GM23248 (cell line): ENCODE measurements at regions not wholly inside any gene's neighbourhood (a gene's known extent, or its start where the extent isn't known, plus 50 kb on each side); places are given as distances from the start of the nearest gene placed in this dataset.
"Not testable (repeated sequence)": the region's sequence is repeated elsewhere in the genome, so short reads cannot be mapped to it uniquely, and the experiment has no call there.

Experiments
- DNase-seq: peaks from one replicate; pipeline ENCODE4 v3.0.0-alpha.2; 2015
- H2AFZ ChIP-seq: fragments of 200-600 bp; sonication (generic); 2 replicates; pipeline ENCODE4 v1.6.1; 2016; ENCODE audit warnings: antibody characterized with exemption
- H3F3A ChIP-seq: fragments of 200-600 bp; sonication (generic); 2 replicates; pipeline ENCODE4 v1.6.1; 2016; ENCODE audit warnings: mild to moderate bottlenecking, antibody characterized with exemption, mixed run types; ENCODE audit not compliant: insufficient read depth
- H3K27ac ChIP-seq: fragments of 200-600 bp; sonication (generic); 2 replicates; pipeline ENCODE4 v1.5.1; 2016; ENCODE audit warnings: mild to moderate bottlenecking
- H3K27me3 ChIP-seq: fragments of 200-600 bp; sonication (generic); replicated peaks from 2 replicates; pipeline ENCODE4 v1.6.1; 2016; ENCODE audit warnings: mild to moderate bottlenecking; ENCODE audit not compliant: insufficient read depth
- H3K36me3 ChIP-seq: fragments of 200-600 bp; sonication (generic); 2 replicates; pipeline ENCODE4 v1.6.1; 2016; ENCODE audit warnings: low read depth, mild to moderate bottlenecking
- H3K4me1 ChIP-seq: fragments of 200-600 bp; sonication (generic); 2 replicates; pipeline ENCODE4 v1.6.1; 2016; ENCODE audit warnings: mild to moderate bottlenecking; ENCODE audit not compliant: insufficient read depth
- H3K4me2 ChIP-seq: fragments of 200-600 bp; sonication (generic); one replicate; pipeline ENCODE4 v1.6.1; 2016; ENCODE audit warnings: mild to moderate bottlenecking; ENCODE audit not compliant: unreplicated experiment
- H3K4me3 ChIP-seq: fragments of 200-600 bp; sonication (generic); 2 replicates; pipeline ENCODE4 v1.5.1; 2016; ENCODE audit warnings: mild to moderate bottlenecking
- H3K79me2 ChIP-seq: fragments of 200-600 bp; sonication (generic); 2 replicates; pipeline ENCODE4 v1.6.1; 2016; ENCODE audit warnings: mild to moderate bottlenecking; ENCODE audit not compliant: insufficient read depth
- H3K9ac ChIP-seq: fragments of 200-600 bp; sonication (generic); 2 replicates; pipeline ENCODE4 v1.6.1; 2016; ENCODE audit warnings: mild to moderate bottlenecking
- H3K9me2 ChIP-seq: fragments of 200-600 bp; sonication (generic); 2 replicates; pipeline ENCODE4 v1.6.1; 2016; ENCODE audit warnings: mixed run types, mild to moderate bottlenecking, moderate library complexity; ENCODE audit not compliant: insufficient read depth
- H3K9me3 ChIP-seq: fragments of 200-600 bp; sonication (generic); one replicate; pipeline ENCODE4 v1.6.1; 2017; ENCODE audit warnings: low read depth
- H4K20me1 ChIP-seq: fragments of 200-600 bp; sonication (generic); 2 replicates; pipeline ENCODE4 v1.6.0; 2016; ENCODE audit not compliant: insufficient read depth
- WGBS, 2 experiments: methylation state at CpG; one replicate each; pipeline ENCODE4 v1.1.6; 2015 to 2017; ENCODE audit warnings: low lambda C conversion rate in 2 of 2, low coverage in 1 of 2; ENCODE audit errors: missing lambda C conversion rate in 2 of 2; 5-methylcytosine and 5-hydroxymethylcytosine counted together
- in situ Hi-C: fragments of 300-500 bp; cut with MboI; formaldehyde crosslinking; loops from 2 replicates; pipeline ENCODE4 v1.15.0; 2020

DNA sequence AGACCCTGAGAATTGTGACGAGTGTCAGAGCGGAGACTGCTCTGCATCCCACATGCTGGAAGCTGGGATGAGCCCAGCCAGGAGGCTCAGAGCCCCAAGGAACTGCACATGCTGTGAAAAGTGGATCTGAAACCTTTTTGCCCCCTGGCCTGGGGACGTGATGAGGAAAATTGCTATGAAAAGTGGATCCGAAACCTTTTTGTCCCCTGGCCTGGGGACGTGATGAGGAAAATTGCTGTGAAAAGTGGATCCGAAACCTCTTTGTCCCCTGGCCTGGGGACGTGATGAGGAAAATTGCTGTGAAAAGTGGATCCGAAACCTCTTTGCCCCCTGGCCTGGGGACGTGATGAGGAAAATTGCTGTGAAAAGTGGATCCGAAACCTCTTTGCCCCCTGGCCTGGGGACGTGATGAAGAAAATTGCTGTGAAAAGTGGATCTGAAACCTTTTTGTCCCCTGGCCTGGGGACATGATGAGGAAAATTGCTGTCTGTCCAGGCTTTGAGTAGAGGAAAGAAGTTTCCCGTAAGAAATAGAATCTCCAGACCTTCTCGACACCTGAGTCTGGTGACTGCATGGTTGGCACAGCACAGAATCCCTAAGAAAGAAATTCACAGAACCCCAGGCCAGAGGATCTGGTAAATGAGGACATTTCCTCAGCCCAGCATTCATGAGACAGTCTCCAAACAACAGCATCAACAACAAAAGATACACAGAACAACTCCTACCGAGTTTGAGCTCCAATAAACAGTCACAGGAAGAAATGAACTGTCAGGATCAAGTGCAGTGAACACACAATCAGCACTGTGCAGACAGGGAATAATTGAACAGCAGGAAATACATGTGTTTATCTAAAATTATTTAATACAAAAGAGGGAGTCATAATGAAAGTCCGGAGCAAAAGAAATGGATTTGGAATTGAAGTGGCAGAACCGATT, 188.8 kb downstream of the LAT start:
- not testable (repeated sequence) for H3K9ac ChIP-seq, H3F3A ChIP-seq

GRCh38 chr16:29172098-29172724, 187.4 kb downstream of the LAT start:
- H3K79me2 ChIP-seq, H3K9me2 ChIP-seq, H3F3A ChIP-seq, H3K27me3 ChIP-seq, H3K4me1 ChIP-seq, H2AFZ ChIP-seq, H4K20me1 ChIP-seq, H3K27ac ChIP-seq, H3K9me3 ChIP-seq, H3K4me2 ChIP-seq, H3K9ac ChIP-seq, in situ Hi-C loops, DNase-seq, H3K4me3 ChIP-seq, H3K36me3 ChIP-seq: not testable (repeated sequence)
- 37 to 40% methylated on average over 7 of the region's 7 CpGs for WGBS, 2 experiments

More for the DNA sequence above, 188.8 kb downstream of the LAT start:
- H3K4me2 ChIP-seq, H3K36me3 ChIP-seq, H3K27ac ChIP-seq, H3K79me2 ChIP-seq, H3K27me3 ChIP-seq, in situ Hi-C loops, H3K9me2 ChIP-seq, H4K20me1 ChIP-seq, H3K9me3 ChIP-seq, H2AFZ ChIP-seq, H3K4me1 ChIP-seq, DNase-seq, H3K4me3 ChIP-seq: not testable (repeated sequence)
- WGBS, 2 experiments = 76% methylated on average over 12 to 16 of the region's 16 CpGs

- H3K9me2 ChIP-seq, H3K27ac ChIP-seq, DNase-seq, H3F3A ChIP-seq, H3K27me3 ChIP-seq, H2AFZ ChIP-seq, H3K4me3 ChIP-seq, H3K79me2 ChIP-seq, H3K4me2 ChIP-seq, H3K4me1 ChIP-seq, H3K9me3 ChIP-seq, H3K36me3 ChIP-seq, in situ Hi-C loops, H4K20me1 ChIP-seq, H3K9ac ChIP-seq: not testable (repeated sequence)
- WGBS, 2 experiments = 89 to 92% methylated on average over 6 of the region's 6 CpGs
Measured at GRCh38 chr16:29171296-29171695, 186.4 kb downstream of the LAT start.

GRCh38 chr16:29170393-29171119, 185.7 kb downstream of the LAT start:
- DNase-seq, H3K9me2 ChIP-seq, H3K36me3 ChIP-seq, H4K20me1 ChIP-seq, H3K4me2 ChIP-seq, H2AFZ ChIP-seq, H3K9ac ChIP-seq, H3K4me3 ChIP-seq, H3K27me3 ChIP-seq, H3K9me3 ChIP-seq, H3F3A ChIP-seq, H3K79me2 ChIP-seq, in situ Hi-C loops, H3K4me1 ChIP-seq, H3K27ac ChIP-seq: not testable (repeated sequence)
- 60 to 61% methylated on average over 20 of the region's 20 CpGs for WGBS, 2 experiments

- H3K4me2 ChIP-seq, in situ Hi-C loops, H3K27ac ChIP-seq, H3K9ac ChIP-seq, H3K36me3 ChIP-seq, H3K9me2 ChIP-seq, H3F3A ChIP-seq, H3K9me3 ChIP-seq, DNase-seq, H3K4me3 ChIP-seq, H3K79me2 ChIP-seq, H3K27me3 ChIP-seq, H2AFZ ChIP-seq, H4K20me1 ChIP-seq, H3K4me1 ChIP-seq: not testable (repeated sequence)
- WGBS, 2 experiments = 19% methylated on average over 16 of the region's 16 CpGs
Measured at GRCh38 chr16:29169295-29169994, 184.6 kb downstream of the LAT start.

DNA sequence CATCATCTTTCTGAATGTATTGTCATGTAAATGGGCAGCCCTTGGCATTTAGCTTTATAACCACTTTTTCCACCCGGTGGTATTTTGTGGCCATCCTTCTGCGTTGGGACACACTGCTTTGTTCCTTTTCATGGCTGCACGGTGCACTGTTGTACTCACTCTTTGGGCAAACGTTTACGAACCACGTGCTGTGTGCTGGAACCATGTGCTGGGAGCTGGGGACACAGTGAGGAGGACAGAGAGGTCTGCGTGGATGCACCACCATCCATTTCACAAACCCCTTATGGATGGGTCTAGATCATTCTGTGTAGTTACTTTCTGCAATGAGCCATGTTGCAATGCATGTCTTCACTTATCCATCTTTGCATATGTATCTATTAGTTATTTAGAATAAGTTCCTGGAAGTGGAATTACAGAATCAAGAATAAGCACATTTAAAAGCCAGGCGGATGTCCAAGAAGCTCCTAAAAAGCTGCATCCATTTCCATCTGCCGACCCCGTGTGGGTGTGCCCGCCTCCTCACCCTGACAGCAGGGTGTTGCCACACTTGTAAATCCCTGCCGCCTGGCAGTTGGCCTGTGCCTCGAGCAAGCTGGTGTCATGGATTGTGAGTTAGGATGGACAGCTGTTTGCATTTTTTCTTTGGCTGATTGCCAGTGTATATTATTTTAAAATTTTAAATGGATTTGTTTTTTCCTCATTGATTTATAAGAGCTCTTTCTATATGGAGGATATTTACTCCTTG, 183.8 kb downstream of the LAT start:
- in situ Hi-C loops, H3K79me2 ChIP-seq, H3K4me1 ChIP-seq, H3K4me2 ChIP-seq, H3K4me3 ChIP-seq, H4K20me1 ChIP-seq, H3K9me2 ChIP-seq, H2AFZ ChIP-seq, H3K27me3 ChIP-seq, H3K9me3 ChIP-seq, H3K27ac ChIP-seq, H3F3A ChIP-seq, H3K36me3 ChIP-seq, DNase-seq, H3K9ac ChIP-seq: not testable (repeated sequence)
- 25 to 30% methylated on average over 13 of the region's 13 CpGs for WGBS, 2 experiments
